HG03565 (cell line): ENCODE measurements at regions not wholly inside any gene's neighbourhood (a gene's known extent, or its start where the extent isn't known, plus 50 kb on each side); places are given as distances from the start of the nearest gene placed in this dataset.
A peak's percentile ranks its signal among the peaks of the same experiment; 100 is the strongest.
"Not testable (repeated sequence)": the region's sequence is repeated elsewhere in the genome, so short reads cannot be mapped to it uniquely, and the experiment has no call there.

Source experiments
- ATAC-seq: cut with Tn5 transposase; IDR thresholded peaks from one replicate; pipeline ENCODE4 v1.9.1; 2021; ENCODE audit warnings: mild to moderate bottlenecking, moderate library complexity; ENCODE audit not compliant: unreplicated experiment

- no peak for ATAC-seq
These were observed 101.3 kb downstream of the AKAP11 start for GRCh38 chr13:42373048-42373812.

GRCh38 chr13:42375663-42376062 lies 103.7 kb downstream of the AKAP11 start:
- no peak for ATAC-seq

- peak; percentile 76 for ATAC-seq
These were observed 105.9 kb downstream of the AKAP11 start for GRCh38 chr13:42377640-42378382.

- peak; percentile 17 for ATAC-seq
These were observed 106.4 kb downstream of the AKAP11 start for GRCh38 chr13:42378383-42378780.

- no peak for ATAC-seq
These were observed 107.3 kb downstream of the AKAP11 start for GRCh38 chr13:42379241-42379640.

GRCh38 chr13:42380420-42381164 lies 108.6 kb downstream of the AKAP11 start:
- ATAC-seq = peak; percentile 35

- ATAC-seq = no peak
These were observed 109.1 kb downstream of the AKAP11 start for GRCh38 chr13:42381165-42381425.

GRCh38 chr13:42381426-42381825 lies 109.5 kb downstream of the AKAP11 start:
- ATAC-seq = not testable (repeated sequence)

GRCh38 chr13:42383025-42383424 lies 111.1 kb downstream of the AKAP11 start:
- no peak for ATAC-seq

- ATAC-seq = no peak
These were observed 112.3 kb downstream of the AKAP11 start for GRCh38 chr13:42384265-42384664.

GRCh38 chr13:42388326-42388725 lies 116.4 kb downstream of the AKAP11 start:
- ATAC-seq = no peak

- no peak for ATAC-seq
These were observed 117.1 kb downstream of the AKAP11 start for GRCh38 chr13:42389041-42389440.

GRCh38 chr13:42392180-42392579 lies 120.2 kb downstream of the AKAP11 start:
- ATAC-seq = no peak

- ATAC-seq = peak; percentile 56
These were observed 121.0 kb downstream of the AKAP11 start for GRCh38 chr13:42392716-42393572.

- ATAC-seq = no peak
These were observed 121.8 kb downstream of the AKAP11 start for GRCh38 chr13:42393573-42394360.

- ATAC-seq = no peak
These were observed 122.4 kb downstream of the AKAP11 start for GRCh38 chr13:42394361-42394708.

GRCh38 chr13:42394711-42395085 lies 122.7 kb downstream of the AKAP11 start:
- no peak for ATAC-seq

- no peak for ATAC-seq
These were observed 123.3 kb downstream of the AKAP11 start for GRCh38 chr13:42395086-42395821.

GRCh38 chr13:42396501-42396900 lies 124.5 kb downstream of the AKAP11 start:
- ATAC-seq = no peak
